ENCODE measurements at regions not wholly inside any gene's neighbourhood (a gene's known extent, or its start where the extent isn't known, plus 50 kb on each side); places are given as distances from the start of the nearest gene placed in this dataset.

DNA sequence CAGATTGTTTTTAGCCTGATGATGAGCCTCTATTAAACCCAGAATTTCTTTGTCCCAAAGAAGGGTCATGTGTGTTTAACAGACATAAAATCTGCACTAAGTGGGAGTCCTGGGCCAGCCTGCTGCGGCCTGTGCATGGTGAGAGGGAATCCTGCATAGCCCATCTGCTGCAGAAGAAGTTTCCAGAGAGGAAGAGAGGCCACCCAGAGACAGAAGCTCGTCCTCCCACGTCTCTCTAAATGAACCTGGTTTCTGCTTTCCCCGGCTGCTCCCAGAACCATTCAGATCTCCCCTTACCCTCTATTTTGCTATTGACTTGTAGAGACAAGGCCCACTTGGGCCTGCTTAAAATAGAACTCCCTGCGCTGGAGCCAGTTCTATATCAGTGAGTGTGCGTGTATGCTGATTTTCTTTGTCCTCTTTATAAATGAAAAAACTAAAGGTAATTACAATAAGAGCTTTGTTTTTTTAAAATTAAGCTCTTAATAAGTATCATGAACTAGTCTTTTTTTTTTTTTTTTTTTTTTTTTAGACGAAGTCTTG, 142.8 kb upstream of the RAB4A start:
- TF ChIP-seq POLR2AphosphoS5 (IDR thresholded peaks at IDR 0.05; ENCODE audit: low read depth, low read length) (no peak), TAF1 (IDR thresholded peaks at IDR 0.05; ENCODE audit: low read depth, low read length) (no peak), POLR2A (IDR thresholded peaks at IDR 0.05; ENCODE audit: low read depth, low read length) (no peak), SPI1 (IDR thresholded peaks at IDR 0.05; ENCODE audit: low read depth, low read length) (no peak)

Measured in GM12891 (cell line).